Smooth muscle cell of the brain vasculature (primary cell): ENCODE measurements at regions not wholly inside any gene's neighbourhood (a gene's known extent, or its start where the extent isn't known, plus 50 kb on each side); places are given as distances from the start of the nearest gene placed in this dataset.

Experiments used
- DNase-seq: peaks from one replicate; pipeline ENCODE4 v3.0.0-alpha.2; 2012; ENCODE audit warnings: low read depth, low spot score

DNA sequence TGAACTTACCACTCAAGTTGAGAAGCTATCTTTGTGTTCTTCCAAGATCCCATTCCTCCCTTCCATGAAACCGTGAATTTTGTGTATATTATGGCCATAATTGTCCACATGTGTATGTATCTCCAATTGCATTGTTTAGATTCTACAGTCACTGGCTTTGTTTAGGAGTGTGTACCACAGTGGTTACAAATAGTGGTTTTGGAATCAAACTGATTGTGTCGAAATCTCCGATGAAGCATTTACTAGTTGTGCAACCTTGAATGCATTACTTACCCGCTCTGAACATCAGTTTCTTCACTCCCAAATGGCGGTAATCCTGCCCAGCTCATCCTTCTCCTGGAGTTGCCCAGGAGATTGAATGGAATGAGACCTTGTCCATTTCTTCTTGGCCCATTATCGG is 145.0 kb upstream of the ZNF32 start:
- no peak for DNase-seq

- DNase-seq: no peak
These were observed 141.5 kb upstream of the ZNF32 start for GRCh38 chr10:43790147-43790546.

- no peak for DNase-seq
These were observed 136.6 kb upstream of the ZNF32 start for GRCh38 chr10:43785252-43785651.

- no peak for DNase-seq
These were observed 134.1 kb upstream of the ZNF32 start for GRCh38 chr10:43782814-43783213.

GRCh38 chr10:43781480-43782361 is 133.0 kb upstream of the ZNF32 start:
- no peak for DNase-seq

GRCh38 chr10:43778571-43778970 is 129.9 kb upstream of the ZNF32 start:
- DNase-seq: no peak

DNA sequence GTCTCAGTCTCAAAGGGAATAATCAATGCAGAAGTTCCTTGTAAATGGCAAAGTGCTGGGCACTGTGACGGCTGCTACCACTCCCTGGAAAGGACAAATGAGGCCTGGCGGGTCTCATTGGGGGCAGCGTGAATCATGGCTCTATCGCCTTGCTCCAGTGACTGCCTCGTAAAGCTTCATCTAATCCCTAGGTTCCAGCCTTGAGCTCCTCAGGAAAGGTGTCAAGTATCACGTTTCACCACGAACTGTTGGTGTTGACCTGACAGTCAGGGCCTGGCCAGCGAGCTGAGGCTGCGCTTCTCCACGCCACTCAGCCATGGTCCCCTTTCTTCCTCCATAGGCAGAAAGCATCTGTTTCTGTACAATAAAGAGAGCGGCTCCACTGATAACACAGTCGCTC is 126.7 kb upstream of the ZNF32 start:
- DNase-seq: no peak

GRCh38 chr10:43774234-43774769 is 125.6 kb upstream of the ZNF32 start:
- DNase-seq: no peak

- DNase-seq: no peak
These were observed 125.1 kb upstream of the ZNF32 start for GRCh38 chr10:43773736-43774135.

DNA sequence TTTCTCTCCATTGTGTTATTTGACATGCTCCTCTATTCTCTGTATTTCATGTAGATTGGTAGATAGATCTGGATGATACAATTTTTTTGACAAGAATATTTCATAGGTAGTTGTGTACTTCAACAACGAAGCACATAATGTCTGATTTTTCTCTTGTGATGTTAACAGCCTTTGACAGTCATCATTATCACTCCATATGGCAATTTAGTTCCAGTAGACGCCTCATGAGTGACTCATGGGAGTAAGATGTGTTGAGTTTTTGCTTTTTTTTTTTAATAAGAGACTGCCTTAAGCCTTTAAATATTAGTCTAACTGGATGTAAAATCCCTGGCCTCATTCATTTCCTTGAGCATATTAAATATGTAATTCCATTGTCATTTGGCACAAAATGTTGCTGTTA is 123.5 kb upstream of the ZNF32 start:
- DNase-seq: no peak

GRCh38 chr10:43771675-43772074 is 123.0 kb upstream of the ZNF32 start:
- no peak for DNase-seq

GRCh38 chr10:43765516-43765915 is 116.8 kb upstream of the ZNF32 start:
- no peak for DNase-seq

DNA sequence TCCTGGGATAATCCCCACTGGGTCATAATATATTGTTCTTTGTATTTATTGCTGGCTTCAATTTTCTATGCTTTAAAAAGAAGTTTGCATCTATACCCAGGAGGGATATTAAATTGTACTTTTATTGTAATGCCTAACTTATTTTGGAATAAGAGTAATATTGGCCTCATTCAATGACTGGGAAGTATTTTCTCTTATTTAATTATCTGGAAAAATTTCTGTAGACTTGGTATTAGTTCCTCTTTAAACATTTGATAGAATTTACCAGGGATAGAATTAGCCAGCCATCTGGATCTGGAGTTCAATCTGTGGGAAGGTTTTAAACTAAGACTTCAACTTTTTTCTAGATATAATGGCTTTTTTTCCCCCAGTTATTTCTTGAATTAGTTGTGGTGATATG is 115.2 kb upstream of the ZNF32 start:
- DNase-seq: no peak

DNA sequence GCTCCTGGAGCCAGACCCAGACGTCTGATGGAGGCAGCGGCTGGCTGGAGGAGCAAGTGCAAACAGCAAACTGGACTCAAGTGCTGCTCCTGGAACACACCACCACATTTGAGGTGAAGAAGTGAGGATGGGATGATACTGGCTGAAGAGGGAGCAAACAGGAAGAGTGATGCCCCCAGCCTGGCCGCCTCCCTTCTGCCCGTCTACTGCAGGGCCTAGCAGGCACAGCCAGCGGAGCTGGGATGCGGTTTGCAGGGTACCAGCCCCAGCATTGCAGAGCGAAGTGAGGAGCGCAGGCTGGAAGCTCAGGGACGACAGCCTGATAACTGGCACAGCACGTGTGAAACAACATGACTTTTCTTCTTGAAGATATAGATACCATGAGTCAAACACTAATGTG is 111.8 kb upstream of the ZNF32 start:
- DNase-seq: no peak

- DNase-seq: no peak
These were observed 110.5 kb upstream of the ZNF32 start for GRCh38 chr10:43759216-43759615.

DNA sequence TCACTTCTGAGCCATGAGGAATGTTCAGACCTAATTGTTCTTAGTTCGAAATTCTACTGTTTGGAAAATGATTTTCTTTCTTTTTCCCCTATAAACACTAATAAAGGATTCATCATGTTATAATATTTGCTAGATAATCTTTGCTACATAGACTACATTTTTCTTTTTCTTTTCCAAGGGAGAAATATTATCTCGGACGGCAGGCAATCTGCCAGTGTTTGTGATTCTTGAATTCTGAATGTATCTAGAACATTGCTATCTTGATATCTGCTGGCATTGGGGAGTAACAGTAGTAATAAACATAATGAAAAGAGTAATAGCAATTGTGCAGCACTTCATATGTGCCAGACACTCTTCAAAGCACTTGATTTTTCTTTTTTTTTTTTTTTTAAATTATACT is 107.7 kb upstream of the ZNF32 start:
- DNase-seq: no peak

DNA sequence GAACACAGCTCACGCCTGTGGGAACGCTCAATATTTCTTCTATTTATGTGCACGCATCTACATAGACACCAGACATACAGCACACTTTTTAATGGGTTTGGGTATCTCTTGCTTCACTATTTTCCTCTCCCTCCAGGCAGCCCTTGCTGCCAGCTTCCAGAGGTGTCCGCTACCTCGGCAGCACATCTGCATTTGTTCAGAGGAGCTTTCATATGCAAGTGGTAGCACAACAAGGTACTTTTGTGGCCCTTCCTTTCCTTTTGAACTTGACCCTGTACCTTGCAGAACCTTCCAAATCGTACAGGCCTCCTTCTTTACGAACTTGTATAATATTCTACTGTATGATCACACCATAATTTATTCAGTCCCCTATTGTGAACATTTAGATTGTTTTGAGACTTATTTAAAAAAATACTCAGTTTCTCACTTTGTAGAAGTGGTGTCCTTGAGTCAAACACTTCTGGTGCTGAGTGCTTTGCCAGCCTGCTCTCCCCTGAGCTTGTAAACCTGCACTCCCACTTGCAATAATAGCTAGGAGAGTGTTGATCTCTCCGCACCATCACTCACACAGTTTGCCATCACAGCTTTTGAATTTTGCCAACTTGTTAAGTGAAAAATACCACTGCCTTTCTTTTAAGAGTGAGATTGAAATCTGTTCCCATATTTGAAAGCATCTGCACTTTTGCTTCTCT is 106.0 kb upstream of the ZNF32 start:
- DNase-seq: no peak

GRCh38 chr10:43753397-43754061 is 104.8 kb upstream of the ZNF32 start:
- no peak for DNase-seq

DNA sequence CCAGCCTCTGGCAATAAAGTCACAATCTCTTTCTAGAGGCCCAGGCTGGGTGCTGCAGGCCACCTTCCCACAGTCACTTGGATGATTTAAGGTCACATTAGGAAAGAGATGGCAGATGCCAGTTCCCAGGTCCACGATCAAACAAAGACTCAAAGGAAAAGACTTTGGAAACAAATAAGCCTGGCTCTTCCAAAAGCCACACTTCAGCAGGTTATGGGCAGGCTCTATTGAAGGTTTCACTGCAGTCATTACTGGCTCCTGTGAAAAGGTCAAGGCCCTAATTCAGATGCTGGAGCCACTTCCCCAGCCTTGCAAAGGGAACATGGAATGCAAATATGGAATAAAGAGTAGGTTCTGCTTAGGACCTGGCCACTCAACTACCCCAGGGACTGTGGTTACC is 104.0 kb upstream of the ZNF32 start:
- no peak for DNase-seq

DNA sequence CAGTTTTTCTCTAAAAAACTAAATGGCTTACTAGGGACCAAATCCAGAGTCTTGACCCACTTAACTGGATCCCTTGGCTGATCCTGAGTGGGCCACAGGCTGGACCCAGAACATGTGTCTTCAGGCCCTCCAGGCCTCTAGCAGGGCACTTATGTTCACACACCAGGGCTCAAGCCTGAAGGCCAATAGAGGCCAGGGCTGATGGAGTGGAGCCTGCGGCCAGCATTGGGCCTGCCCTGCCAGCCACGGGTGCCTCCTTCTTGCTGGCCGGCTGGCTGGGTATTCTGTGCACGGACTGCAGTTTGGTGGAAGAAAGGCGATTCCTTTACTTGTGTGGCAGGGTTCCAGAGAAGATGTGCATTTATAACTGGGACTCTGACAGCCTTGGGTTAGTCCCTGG is 103.0 kb upstream of the ZNF32 start:
- DNase-seq: no peak

DNA sequence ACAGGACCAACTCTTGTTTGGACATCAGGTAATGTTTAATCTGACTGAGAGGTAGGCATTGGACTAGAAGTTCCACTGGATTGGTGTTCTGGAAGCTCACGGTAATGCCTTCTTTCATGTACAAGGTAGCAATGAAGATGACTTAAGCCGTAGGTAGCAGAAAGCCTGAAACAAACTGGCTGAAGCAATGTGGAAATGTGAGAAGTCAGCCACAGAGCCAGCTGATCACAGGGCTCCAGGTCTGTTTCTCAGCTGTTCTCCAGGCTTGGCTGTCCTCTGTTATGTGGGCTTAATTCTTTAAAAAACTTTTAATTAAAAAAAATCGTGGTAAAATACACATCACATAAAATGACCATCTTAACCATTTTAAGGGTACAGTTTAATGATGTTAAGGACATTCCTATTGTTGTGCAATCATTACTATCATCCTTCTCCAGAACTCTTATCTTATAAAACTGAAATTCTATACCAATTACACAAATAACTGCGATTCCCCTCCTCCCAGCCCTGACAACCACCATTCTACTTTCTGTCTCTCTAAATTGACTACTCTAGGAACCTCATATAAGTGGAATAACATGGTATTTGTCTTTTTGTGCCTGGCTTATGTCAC is 101.4 kb upstream of the ZNF32 start:
- DNase-seq: no peak

- no peak for DNase-seq
These were observed 100.5 kb upstream of the ZNF32 start for GRCh38 chr10:43749145-43749576.
